GM19438 (cell line): ENCODE measurements at regions not wholly inside any gene's neighbourhood (a gene's known extent, or its start where the extent isn't known, plus 50 kb on each side); places are given as distances from the start of the nearest gene placed in this dataset.

Source experiments
- ATAC-seq: cut with Tn5 transposase; IDR thresholded peaks from one replicate; pipeline ENCODE4 v1.9.1; 2021; ENCODE audit warnings: low read depth; ENCODE audit not compliant: unreplicated experiment

- ATAC-seq: no peak
Observed at GRCh38 chr4:162265802-162266201, 102.0 kb upstream of the FSTL5 start.

GRCh38 chr4:162245051-162245450 lies 81.3 kb upstream of the FSTL5 start:
- ATAC-seq: no peak

- no peak for ATAC-seq
Observed at GRCh38 chr4:162241857-162242256, 78.1 kb upstream of the FSTL5 start.

GRCh38 chr4:162239992-162240769 lies 76.4 kb upstream of the FSTL5 start:
- ATAC-seq: no peak

GRCh38 chr4:162237676-162238075 lies 73.9 kb upstream of the FSTL5 start:
- ATAC-seq: no peak

GRCh38 chr4:162234595-162234994 lies 70.8 kb upstream of the FSTL5 start:
- no peak for ATAC-seq

GRCh38 chr4:162232349-162232748 lies 68.5 kb upstream of the FSTL5 start:
- no peak for ATAC-seq

GRCh38 chr4:162229670-162230069 lies 65.9 kb upstream of the FSTL5 start:
- no peak for ATAC-seq

- no peak for ATAC-seq
Observed at GRCh38 chr4:162221148-162221547, 57.3 kb upstream of the FSTL5 start.
